HEK293 (cell line): ENCODE measurements at regions not wholly inside any gene's neighbourhood (a gene's known extent, or its start where the extent isn't known, plus 50 kb on each side); places are given as distances from the start of the nearest gene placed in this dataset.

Experiments
- MYNN ChIP-seq: fragments of 450-650 bp; formaldehyde crosslinking; IDR thresholded peaks from 2 replicates; pipeline ENCODE4 v1.5.1; 2016; ENCODE audit warnings: missing biosample characterization, missing genetic modification characterization, borderline replicate concordance
- ZBTB7A ChIP-seq: fragments of 450-650 bp; formaldehyde crosslinking; IDR thresholded peaks from 2 replicates; pipeline ENCODE4 v1.5.1; 2016; ENCODE audit warnings: low read depth, missing biosample characterization, missing genetic modification characterization
- ZFP37 ChIP-seq: fragments of 450-650 bp; formaldehyde crosslinking; IDR thresholded peaks from 2 replicates; pipeline ENCODE4 v1.5.1; 2016; ENCODE audit warnings: missing biosample characterization, missing genetic modification characterization
- ZNF10 ChIP-seq: fragments of 450-650 bp; formaldehyde crosslinking; IDR thresholded peaks from 2 replicates; pipeline ENCODE4 v1.5.1; 2017; ENCODE audit warnings: missing biosample characterization, missing genetic modification characterization
- ZNF23 ChIP-seq: fragments of 450-650 bp; formaldehyde crosslinking; IDR thresholded peaks from 2 replicates; pipeline ENCODE4 v1.5.1; 2016; ENCODE audit warnings: missing biosample characterization, missing genetic modification characterization, borderline replicate concordance
- ZNF426 ChIP-seq: fragments of 450-650 bp; formaldehyde crosslinking; IDR thresholded peaks from 2 replicates; pipeline ENCODE4 v1.5.1; 2017; ENCODE audit warnings: missing biosample characterization, missing genetic modification characterization, mild to moderate bottlenecking, inconsistent platforms, moderate library complexity
- ZNF571 ChIP-seq: fragments of 450-650 bp; formaldehyde crosslinking; IDR thresholded peaks from 2 replicates; pipeline ENCODE4 v1.5.0; 2017; ENCODE audit warnings: missing biosample characterization, missing genetic modification characterization
- ZNF623 ChIP-seq: fragments of 450-650 bp; formaldehyde crosslinking; IDR thresholded peaks from 2 replicates; pipeline ENCODE4 v1.5.1; 2016; ENCODE audit warnings: missing biosample characterization, missing genetic modification characterization
- ZNF677 ChIP-seq: fragments of 450-650 bp; IDR thresholded peaks from 2 replicates; pipeline ENCODE4 v1.5.0; 2018; ENCODE audit warnings: missing biosample characterization, mild to moderate bottlenecking, missing genetic modification characterization, moderate library complexity
- ZNF777 ChIP-seq: fragments of 450-650 bp; formaldehyde crosslinking; IDR thresholded peaks from 2 replicates; pipeline ENCODE4 v1.5.1; 2017; ENCODE audit warnings: missing biosample characterization, missing genetic modification characterization, borderline replicate concordance
- ZNF792 ChIP-seq: fragments of 450-650 bp; formaldehyde crosslinking; IDR thresholded peaks from 2 replicates; pipeline ENCODE4 v1.5.1; 2016; ENCODE audit warnings: missing biosample characterization, missing genetic modification characterization
- ZNF830 ChIP-seq: fragments of 450-650 bp; IDR thresholded peaks from 2 replicates; pipeline ENCODE4 v1.5.0; 2018; ENCODE audit warnings: missing biosample characterization, missing genetic modification characterization, low read depth, mild to moderate bottlenecking, moderate library complexity
- TF ChIP-seq, protein P1 (sequence below): fragments of 450-650 bp; formaldehyde crosslinking; IDR thresholded peaks from 2 replicates; pipeline ENCODE4 v1.5.1; 2016; ENCODE audit warnings: missing biosample characterization, missing genetic modification characterization
- TF ChIP-seq, protein P2 (sequence below): fragments of 450-650 bp; formaldehyde crosslinking; conservative IDR thresholded peaks from 2 replicates; pipeline ENCODE4 v1.5.1; 2016; ENCODE audit warnings: low read depth, missing biosample characterization, missing genetic modification characterization
- TF ChIP-seq, protein P3 (sequence below): fragments of 450-650 bp; formaldehyde crosslinking; IDR thresholded peaks from 2 replicates; pipeline ENCODE4 v1.5.1; 2017; ENCODE audit warnings: missing biosample characterization, missing genetic modification characterization
- TF ChIP-seq, protein P4 (sequence below): fragments of 450-650 bp; formaldehyde crosslinking; IDR thresholded peaks from 2 replicates; pipeline ENCODE4 v1.5.1; 2016; ENCODE audit warnings: missing biosample characterization, missing genetic modification characterization
- TF ChIP-seq, protein P5 (sequence below): fragments of 450-650 bp; formaldehyde crosslinking; IDR thresholded peaks from 2 replicates; pipeline ENCODE4 v1.5.1; 2016; ENCODE audit warnings: missing biosample characterization, missing genetic modification characterization
- TF ChIP-seq, protein P6 (sequence below): fragments of 450-650 bp; formaldehyde crosslinking; IDR thresholded peaks from 2 replicates; pipeline ENCODE4 v1.5.1; 2016; ENCODE audit warnings: missing biosample characterization, missing genetic modification characterization, borderline replicate concordance

DNA sequence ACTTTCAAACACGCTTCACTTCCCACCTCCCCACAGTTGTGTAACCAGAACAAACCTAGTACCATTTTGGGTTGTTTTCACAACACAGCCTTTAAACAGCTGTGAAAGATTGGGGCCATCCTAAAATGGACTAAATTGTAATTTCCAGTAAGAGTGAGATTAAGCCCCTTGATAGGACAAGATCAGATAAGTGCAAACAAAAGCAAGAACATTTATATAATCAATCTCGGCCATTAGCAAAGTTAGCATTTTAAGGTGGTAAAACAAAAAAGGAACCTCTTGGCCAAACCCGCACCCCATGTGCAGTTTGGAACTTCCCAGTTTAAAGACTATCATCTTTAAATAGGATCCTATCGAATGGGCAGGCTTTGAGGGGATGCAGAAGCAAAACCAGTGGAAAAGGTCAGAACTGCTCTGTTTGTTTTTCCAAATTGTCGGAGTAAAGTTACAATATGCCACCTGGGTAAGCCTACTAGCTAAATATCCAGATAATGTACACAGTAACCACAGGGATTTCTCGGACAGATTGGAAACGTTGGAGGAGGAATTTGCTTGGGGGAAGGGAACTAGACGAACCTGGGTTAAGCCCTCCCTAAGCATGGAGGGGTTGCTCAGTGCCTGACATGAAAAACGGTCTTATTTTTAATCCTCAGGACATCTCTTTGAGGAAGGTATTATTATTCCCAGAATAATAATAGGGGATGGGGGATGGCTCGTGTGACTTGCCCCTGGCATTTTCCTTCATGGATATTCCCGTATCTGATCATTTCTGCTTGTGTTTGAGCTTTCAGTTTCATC is 159.8 kb upstream of the SALL4 start (continued):
- TF ChIP-seq, protein P1, sequence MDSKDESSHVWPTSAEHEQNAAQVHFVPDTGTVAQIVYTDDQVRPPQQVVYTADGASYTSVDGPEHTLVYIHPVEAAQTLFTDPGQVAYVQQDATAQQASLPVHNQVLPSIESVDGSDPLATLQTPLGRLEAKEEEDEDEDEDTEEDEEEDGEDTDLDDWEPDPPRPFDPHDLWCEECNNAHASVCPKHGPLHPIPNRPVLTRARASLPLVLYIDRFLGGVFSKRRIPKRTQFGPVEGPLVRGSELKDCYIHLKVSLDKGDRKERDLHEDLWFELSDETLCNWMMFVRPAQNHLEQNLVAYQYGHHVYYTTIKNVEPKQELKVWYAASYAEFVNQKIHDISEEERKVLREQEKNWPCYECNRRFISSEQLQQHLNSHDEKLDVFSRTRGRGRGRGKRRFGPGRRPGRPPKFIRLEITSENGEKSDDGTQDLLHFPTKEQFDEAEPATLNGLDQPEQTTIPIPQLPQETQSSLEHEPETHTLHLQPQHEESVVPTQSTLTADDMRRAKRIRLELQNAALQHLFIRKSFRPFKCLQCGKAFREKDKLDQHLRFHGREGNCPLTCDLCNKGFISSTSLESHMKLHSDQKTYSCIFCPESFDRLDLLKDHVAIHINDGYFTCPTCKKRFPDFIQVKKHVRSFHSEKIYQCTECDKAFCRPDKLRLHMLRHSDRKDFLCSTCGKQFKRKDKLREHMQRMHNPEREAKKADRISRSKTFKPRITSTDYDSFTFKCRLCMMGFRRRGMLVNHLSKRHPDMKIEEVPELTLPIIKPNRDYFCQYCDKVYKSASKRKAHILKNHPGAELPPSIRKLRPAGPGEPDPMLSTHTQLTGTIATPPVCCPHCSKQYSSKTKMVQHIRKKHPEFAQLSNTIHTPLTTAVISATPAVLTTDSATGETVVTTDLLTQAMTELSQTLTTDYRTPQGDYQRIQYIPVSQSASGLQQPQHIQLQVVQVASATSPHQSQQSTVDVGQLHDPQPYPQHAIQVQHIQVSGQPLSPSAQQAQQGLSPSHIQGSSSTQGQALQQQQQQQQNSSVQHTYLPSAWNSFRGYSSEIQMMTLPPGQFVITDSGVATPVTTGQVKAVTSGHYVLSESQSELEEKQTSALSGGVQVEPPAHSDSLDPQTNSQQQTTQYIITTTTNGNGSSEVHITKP = peak; percentile 96
- no peak for TF ChIP-seq ZNF792 (tag by site-specific recombination)
- TF ChIP-seq, protein P2, sequence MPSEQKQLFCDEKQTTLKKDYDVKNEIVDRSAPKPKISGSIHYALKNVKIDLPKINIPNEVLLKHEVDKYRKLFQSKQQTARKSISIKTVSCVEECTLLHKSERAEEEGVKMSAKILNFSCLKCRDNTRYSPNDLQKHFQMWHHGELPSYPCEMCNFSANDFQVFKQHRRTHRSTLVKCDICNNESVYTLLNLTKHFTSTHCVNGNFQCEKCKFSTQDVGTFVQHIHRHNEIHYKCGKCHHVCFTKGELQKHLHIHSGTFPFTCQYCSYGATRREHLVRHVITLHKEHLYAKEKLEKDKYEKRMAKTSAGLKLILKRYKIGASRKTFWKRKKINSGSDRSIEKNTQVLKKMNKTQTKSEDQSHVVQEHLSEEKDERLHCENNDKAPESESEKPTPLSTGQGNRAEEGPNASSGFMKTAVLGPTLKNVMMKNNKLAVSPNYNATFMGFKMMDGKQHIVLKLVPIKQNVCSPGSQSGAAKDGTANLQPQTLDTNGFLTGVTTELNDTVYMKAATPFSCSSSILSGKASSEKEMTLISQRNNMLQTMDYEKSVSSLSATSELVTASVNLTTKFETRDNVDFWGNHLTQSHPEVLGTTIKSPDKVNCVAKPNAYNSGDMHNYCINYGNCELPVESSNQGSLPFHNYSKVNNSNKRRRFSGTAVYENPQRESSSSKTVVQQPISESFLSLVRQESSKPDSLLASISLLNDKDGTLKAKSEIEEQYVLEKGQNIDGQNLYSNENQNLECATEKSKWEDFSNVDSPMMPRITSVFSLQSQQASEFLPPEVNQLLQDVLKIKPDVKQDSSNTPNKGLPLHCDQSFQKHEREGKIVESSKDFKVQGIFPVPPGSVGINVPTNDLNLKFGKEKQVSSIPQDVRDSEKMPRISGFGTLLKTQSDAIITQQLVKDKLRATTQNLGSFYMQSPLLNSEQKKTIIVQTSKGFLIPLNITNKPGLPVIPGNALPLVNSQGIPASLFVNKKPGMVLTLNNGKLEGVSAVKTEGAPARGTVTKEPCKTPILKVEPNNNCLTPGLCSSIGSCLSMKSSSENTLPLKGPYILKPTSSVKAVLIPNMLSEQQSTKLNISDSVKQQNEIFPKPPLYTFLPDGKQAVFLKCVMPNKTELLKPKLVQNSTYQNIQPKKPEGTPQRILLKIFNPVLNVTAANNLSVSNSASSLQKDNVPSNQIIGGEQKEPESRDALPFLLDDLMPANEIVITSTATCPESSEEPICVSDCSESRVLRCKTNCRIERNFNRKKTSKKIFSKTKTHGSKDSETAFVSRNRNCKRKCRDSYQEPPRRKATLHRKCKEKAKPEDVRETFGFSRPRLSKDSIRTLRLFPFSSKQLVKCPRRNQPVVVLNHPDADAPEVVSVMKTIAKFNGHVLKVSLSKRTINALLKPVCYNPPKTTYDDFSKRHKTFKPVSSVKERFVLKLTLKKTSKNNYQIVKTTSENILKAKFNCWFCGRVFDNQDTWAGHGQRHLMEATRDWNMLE (tag by site-specific recombination) = no peak
- TF ChIP-seq, protein P3, sequence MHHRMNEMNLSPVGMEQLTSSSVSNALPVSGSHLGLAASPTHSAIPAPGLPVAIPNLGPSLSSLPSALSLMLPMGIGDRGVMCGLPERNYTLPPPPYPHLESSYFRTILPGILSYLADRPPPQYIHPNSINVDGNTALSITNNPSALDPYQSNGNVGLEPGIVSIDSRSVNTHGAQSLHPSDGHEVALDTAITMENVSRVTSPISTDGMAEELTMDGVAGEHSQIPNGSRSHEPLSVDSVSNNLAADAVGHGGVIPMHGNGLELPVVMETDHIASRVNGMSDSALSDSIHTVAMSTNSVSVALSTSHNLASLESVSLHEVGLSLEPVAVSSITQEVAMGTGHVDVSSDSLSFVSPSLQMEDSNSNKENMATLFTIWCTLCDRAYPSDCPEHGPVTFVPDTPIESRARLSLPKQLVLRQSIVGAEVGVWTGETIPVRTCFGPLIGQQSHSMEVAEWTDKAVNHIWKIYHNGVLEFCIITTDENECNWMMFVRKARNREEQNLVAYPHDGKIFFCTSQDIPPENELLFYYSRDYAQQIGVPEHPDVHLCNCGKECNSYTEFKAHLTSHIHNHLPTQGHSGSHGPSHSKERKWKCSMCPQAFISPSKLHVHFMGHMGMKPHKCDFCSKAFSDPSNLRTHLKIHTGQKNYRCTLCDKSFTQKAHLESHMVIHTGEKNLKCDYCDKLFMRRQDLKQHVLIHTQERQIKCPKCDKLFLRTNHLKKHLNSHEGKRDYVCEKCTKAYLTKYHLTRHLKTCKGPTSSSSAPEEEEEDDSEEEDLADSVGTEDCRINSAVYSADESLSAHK (tag by site-specific recombination) = no peak
- TF ChIP-seq ZFP37 (tag by site-specific recombination) = no peak
- TF ChIP-seq ZBTB7A (tag by site-specific recombination) = no peak
- no peak for TF ChIP-seq ZNF623 (tag by site-specific recombination)
- TF ChIP-seq, protein P4, sequence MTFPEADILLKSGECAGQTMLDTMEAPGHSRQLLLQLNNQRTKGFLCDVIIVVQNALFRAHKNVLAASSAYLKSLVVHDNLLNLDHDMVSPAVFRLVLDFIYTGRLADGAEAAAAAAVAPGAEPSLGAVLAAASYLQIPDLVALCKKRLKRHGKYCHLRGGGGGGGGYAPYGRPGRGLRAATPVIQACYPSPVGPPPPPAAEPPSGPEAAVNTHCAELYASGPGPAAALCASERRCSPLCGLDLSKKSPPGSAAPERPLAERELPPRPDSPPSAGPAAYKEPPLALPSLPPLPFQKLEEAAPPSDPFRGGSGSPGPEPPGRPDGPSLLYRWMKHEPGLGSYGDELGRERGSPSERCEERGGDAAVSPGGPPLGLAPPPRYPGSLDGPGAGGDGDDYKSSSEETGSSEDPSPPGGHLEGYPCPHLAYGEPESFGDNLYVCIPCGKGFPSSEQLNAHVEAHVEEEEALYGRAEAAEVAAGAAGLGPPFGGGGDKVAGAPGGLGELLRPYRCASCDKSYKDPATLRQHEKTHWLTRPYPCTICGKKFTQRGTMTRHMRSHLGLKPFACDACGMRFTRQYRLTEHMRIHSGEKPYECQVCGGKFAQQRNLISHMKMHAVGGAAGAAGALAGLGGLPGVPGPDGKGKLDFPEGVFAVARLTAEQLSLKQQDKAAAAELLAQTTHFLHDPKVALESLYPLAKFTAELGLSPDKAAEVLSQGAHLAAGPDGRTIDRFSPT (tag by site-specific recombination) = no peak
- no peak for TF ChIP-seq ZNF777 (tag by site-specific recombination)
- TF ChIP-seq, protein P5, sequence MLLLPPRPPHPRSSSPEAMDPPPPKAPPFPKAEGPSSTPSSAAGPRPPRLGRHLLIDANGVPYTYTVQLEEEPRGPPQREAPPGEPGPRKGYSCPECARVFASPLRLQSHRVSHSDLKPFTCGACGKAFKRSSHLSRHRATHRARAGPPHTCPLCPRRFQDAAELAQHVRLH = no peak
- TF ChIP-seq, protein P6, sequence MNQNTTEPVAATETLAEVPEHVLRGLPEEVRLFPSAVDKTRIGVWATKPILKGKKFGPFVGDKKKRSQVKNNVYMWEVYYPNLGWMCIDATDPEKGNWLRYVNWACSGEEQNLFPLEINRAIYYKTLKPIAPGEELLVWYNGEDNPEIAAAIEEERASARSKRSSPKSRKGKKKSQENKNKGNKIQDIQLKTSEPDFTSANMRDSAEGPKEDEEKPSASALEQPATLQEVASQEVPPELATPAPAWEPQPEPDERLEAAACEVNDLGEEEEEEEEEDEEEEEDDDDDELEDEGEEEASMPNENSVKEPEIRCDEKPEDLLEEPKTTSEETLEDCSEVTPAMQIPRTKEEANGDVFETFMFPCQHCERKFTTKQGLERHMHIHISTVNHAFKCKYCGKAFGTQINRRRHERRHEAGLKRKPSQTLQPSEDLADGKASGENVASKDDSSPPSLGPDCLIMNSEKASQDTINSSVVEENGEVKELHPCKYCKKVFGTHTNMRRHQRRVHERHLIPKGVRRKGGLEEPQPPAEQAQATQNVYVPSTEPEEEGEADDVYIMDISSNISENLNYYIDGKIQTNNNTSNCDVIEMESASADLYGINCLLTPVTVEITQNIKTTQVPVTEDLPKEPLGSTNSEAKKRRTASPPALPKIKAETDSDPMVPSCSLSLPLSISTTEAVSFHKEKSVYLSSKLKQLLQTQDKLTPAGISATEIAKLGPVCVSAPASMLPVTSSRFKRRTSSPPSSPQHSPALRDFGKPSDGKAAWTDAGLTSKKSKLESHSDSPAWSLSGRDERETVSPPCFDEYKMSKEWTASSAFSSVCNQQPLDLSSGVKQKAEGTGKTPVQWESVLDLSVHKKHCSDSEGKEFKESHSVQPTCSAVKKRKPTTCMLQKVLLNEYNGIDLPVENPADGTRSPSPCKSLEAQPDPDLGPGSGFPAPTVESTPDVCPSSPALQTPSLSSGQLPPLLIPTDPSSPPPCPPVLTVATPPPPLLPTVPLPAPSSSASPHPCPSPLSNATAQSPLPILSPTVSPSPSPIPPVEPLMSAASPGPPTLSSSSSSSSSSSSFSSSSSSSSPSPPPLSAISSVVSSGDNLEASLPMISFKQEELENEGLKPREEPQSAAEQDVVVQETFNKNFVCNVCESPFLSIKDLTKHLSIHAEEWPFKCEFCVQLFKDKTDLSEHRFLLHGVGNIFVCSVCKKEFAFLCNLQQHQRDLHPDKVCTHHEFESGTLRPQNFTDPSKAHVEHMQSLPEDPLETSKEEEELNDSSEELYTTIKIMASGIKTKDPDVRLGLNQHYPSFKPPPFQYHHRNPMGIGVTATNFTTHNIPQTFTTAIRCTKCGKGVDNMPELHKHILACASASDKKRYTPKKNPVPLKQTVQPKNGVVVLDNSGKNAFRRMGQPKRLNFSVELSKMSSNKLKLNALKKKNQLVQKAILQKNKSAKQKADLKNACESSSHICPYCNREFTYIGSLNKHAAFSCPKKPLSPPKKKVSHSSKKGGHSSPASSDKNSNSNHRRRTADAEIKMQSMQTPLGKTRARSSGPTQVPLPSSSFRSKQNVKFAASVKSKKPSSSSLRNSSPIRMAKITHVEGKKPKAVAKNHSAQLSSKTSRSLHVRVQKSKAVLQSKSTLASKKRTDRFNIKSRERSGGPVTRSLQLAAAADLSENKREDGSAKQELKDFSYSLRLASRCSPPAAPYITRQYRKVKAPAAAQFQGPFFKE = no peak
- no peak for TF ChIP-seq ZNF10 (tag by site-specific recombination)
- TF ChIP-seq ZNF677 (tag by site-specific recombination) = no peak
- TF ChIP-seq ZNF571 (tag by site-specific recombination) = no peak
- TF ChIP-seq MYNN = no peak
- TF ChIP-seq ZNF426 (tag by site-specific recombination) = no peak
- TF ChIP-seq ZNF830 (tag by site-specific recombination) = no peak
- no peak for TF ChIP-seq ZNF23 (tag by site-specific recombination)
